Stomach smooth muscle (tissue), 2 donors: ENCODE measurements at regions not wholly inside any gene's neighbourhood (a gene's known extent, or its start where the extent isn't known, plus 50 kb on each side); places are given as distances from the start of the nearest gene placed in this dataset.

Experiments used
- H3K27ac ChIP-seq: one replicate; pipeline ENCODE4 v1.7.0; 2013; ENCODE audit warnings: mild to moderate bottlenecking, low read length, inconsistent platforms
- H3K27me3 ChIP-seq, 2 donors: one replicate each; pipeline ENCODE4 v1.7.0; 2013; ENCODE audit warnings: low read length in 2 of 2; ENCODE audit not compliant: insufficient read depth in 2 of 2, control insufficient read depth in 1 of 2
- H3K36me3 ChIP-seq, 2 donors: one replicate each; pipeline ENCODE4 v1.7.0; 2013; ENCODE audit warnings: low read length in 2 of 2; ENCODE audit not compliant: control insufficient read depth in 2 of 2, insufficient read depth in 2 of 2
- H3K4me1 ChIP-seq: one replicate; pipeline ENCODE4 v1.7.0; 2013; ENCODE audit warnings: low read length; ENCODE audit not compliant: control insufficient read depth, insufficient read depth
- H3K4me3 ChIP-seq, 2 donors: one replicate each; pipeline ENCODE4 v1.7.0; 2013; ENCODE audit warnings: low read length in 2 of 2
- H3K9ac ChIP-seq, 2 donors: one replicate each; pipeline ENCODE4 v1.7.0; 2013; ENCODE audit warnings: low read length in 2 of 2, mild to moderate bottlenecking in 1 of 2
- H3K9me3 ChIP-seq, 2 donors: one replicate each; pipeline ENCODE4 v1.7.0; 2013; ENCODE audit warnings: low read length in 2 of 2; ENCODE audit not compliant: control insufficient read depth in 2 of 2
- donor health status: healthy.
- donor health status: Pancreatic carcinoma.

- Histone ChIP-seq H3K27ac (no peak overlapping the region), H3K36me3 (no peaks in the 10 kb centered on the region), H3K27me3 (no peaks in the 10 kb centered on the region), H3K4me3 (no peak overlapping the region), H3K4me1 (peaks cover 15% of the 10 kb centered on the region), H3K9ac (no peak overlapping the region), H3K9me3 (no peaks in the 10 kb centered on the region)
These were observed 174.5 kb upstream of the AKR1E2 start for GRCh38 chr10:4651404-4652037.

DNA sequence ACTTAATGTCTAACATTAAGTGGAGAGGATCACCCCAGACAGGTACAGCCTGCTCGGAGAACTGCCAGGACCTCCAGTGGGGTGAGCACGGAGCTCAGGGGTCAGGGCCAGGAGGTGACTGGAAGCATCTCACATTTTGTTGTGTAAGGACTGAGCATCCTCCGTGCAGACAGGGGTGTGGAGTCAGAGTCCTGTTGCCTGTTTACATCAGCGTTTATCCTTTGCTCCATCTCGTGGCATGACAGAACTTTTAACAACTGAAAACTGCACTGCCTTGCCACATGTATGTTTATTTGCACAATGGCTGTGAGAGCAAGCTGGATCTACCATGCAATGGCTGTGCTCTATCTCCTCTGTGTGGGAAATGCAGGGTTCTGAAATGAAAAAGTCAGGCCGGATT, 175.4 kb upstream of the AKR1E2 start:
- Histone ChIP-seq H3K4me3 (no peak overlapping the region), H3K27me3 (no peaks in the 10 kb centered on the region), H3K4me1 (peaks cover 15% of the 10 kb centered on the region), H3K9me3 (no peaks in the 10 kb centered on the region), H3K9ac (no peak overlapping the region), H3K27ac (peak overlapping the region; percentile 1), H3K36me3 (no peaks in the 10 kb centered on the region)

DNA sequence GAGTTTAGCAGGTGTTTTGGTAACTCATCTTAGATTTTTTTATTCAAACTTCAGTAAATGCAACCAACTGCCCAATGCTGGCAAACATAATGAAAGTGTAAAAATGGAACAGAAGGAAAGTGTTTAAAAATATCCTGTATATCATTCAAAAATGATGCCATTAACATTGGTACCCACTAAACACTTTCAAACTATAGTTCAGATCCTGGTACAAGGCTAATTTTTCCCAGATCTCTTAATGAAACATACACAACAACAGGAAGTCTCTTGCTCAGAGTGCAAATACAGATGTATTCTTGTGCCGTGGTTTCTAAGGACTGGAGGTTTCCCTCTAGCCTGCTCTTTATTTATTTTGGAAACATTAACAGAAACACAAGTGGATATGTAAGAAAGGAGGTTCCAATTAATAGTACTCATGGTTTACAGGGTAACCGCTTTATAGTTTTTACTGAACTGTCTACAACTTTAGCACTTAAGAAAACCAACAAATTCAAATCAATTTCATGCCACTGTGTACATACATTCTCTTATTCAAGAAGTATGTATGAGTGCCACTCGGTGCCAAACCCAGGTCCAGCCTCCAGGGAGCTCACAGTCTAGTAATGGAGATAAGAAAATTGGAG, 176.0 kb upstream of the AKR1E2 start:
- Histone ChIP-seq H3K9me3 (no peaks in the 10 kb centered on the region), H3K27ac (peak overlapping the region; percentile 1), H3K4me1 (peaks cover 15% of the 10 kb centered on the region), H3K27me3 (no peaks in the 10 kb centered on the region), H3K36me3 (no peaks in the 10 kb centered on the region), H3K9ac (peak overlapping the region in 1 of 2 donors; percentile 20), H3K4me3 (peak overlapping the region in 1 of 2 donors; percentile 34)

- no peaks in the 10 kb centered on the region for H3K9me3 ChIP-seq
- H3K9ac ChIP-seq, result no peak overlapping the region
- H3K4me3 ChIP-seq, result no peak overlapping the region
- H3K27ac ChIP-seq, result no peak overlapping the region
- no peaks in the 10 kb centered on the region for H3K27me3 ChIP-seq
- no peaks in the 10 kb centered on the region for H3K36me3 ChIP-seq
- H3K4me1 ChIP-seq, result peaks cover 15% of the 10 kb centered on the region
These were observed 176.5 kb upstream of the AKR1E2 start for GRCh38 chr10:4649471-4649870.

- Histone ChIP-seq H3K4me1 (peaks cover 15% of the 10 kb centered on the region), H3K27ac (peak overlapping the region; percentile 31), H3K36me3 (no peaks in the 10 kb centered on the region), H3K9me3 (no peaks in the 10 kb centered on the region), H3K4me3 (no peak overlapping the region), H3K9ac (no peak overlapping the region), H3K27me3 (no peaks in the 10 kb centered on the region)
These were observed 177.0 kb upstream of the AKR1E2 start for GRCh38 chr10:4648999-4649398.

DNA sequence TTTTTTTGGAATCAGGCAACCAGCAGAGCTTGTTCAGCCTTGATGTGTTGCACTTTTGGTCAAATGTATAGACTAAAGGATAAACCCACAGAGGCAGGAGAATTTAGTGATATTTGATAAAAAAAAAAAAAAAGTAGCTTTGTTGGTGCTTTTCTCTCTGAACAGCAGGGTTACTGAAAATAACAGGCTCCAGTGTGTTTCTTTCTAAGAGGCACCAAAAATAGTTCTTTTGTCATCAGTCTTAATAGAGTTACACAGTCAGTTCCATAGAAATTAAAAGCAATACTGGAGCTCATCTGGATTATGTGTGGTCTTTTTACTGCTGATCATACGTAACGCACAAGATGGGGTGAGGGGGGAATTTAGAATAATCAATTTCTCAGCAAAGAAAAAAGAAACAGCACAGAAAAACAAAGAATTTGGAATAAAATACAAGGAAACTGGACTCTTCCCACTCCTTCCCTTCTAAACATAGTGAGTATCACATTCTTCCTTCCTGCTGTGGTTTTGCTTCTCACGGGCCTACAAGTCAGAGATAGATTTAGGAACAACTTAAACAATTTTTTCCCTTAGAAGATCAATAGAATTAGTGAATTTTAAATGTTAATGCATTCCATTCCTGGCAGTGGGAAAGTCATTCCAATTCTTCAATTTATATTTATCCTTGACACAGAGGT, 178.8 kb upstream of the AKR1E2 start:
- H3K9ac ChIP-seq, result no peak overlapping the region
- no peaks in the 10 kb centered on the region for H3K27me3 ChIP-seq
- H3K27ac ChIP-seq, result no peak overlapping the region
- H3K4me3 ChIP-seq, result no peak overlapping the region
- no peaks in the 10 kb centered on the region for H3K36me3 ChIP-seq
- peaks cover 15% of the 10 kb centered on the region for H3K4me1 ChIP-seq
- no peaks in the 10 kb centered on the region for H3K9me3 ChIP-seq

GRCh38 chr10:4646547-4646946, 179.5 kb upstream of the AKR1E2 start:
- H3K36me3 ChIP-seq, result no peaks in the 10 kb centered on the region
- H3K27me3 ChIP-seq, result no peaks in the 10 kb centered on the region
- peaks cover 15% of the 10 kb centered on the region for H3K4me1 ChIP-seq
- no peaks in the 10 kb centered on the region for H3K9me3 ChIP-seq
- no peak overlapping the region for H3K9ac ChIP-seq
- H3K27ac ChIP-seq, result no peak overlapping the region
- no peak overlapping the region for H3K4me3 ChIP-seq

- Histone ChIP-seq H3K9ac (no peak overlapping the region), H3K9me3 (no peaks in the 10 kb centered on the region), H3K36me3 (no peaks in the 10 kb centered on the region), H3K27me3 (no peaks in the 10 kb centered on the region), H3K27ac (no peak overlapping the region), H3K4me3 (no peak overlapping the region), H3K4me1 (peaks cover 14% of the 10 kb centered on the region)
These were observed 180.2 kb upstream of the AKR1E2 start for GRCh38 chr10:4645836-4646235.

DNA sequence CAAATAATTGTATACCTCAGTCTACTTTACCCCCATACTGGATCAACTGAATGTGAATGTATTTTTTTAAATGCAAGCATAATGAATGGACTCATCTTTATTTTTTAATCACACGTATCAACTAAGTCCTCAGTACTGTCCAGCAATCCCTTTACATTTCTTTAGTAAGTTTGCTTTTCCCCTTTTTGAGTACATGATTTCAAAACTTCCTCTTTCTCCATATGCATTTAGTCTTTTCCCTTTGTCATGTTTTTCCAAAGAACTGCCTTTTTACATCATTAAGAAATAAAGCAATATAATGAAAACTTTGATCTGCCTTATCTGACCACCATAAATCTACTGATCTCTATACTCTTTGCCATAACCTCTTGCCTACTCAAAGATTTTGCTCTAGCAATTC, 182.5 kb upstream of the AKR1E2 start:
- Histone ChIP-seq H3K4me3 (no peak overlapping the region), H3K27me3 (no peaks in the 10 kb centered on the region), H3K27ac (no peak overlapping the region), H3K4me1 (no peaks in the 10 kb centered on the region), H3K36me3 (no peaks in the 10 kb centered on the region), H3K9ac (no peak overlapping the region), H3K9me3 (no peaks in the 10 kb centered on the region)

DNA sequence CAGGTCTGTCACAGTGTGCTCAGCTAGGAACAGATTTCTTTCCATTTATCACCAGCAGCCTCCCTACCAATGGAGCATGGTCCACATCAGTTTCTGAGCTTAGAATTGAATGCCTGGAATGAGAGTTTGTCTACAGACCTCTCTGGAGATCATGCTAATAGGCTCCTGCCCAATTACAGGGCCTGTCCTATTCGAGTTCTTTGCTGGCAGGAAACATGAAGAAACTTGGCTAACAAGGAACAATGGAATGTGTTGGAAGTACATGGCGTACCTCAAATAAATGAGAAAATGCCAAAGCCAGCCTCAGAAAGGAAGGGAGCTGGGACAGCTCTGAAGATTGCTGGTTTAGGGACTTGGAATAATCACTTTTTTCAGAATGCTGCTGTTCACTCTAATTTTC, 186.0 kb upstream of the AKR1E2 start:
- H3K4me1 ChIP-seq, result no peaks in the 10 kb centered on the region
- no peak overlapping the region for H3K9ac ChIP-seq
- H3K27me3 ChIP-seq, result no peaks in the 10 kb centered on the region
- peak overlapping the region; percentile 58 for H3K27ac ChIP-seq
- H3K9me3 ChIP-seq, result no peaks in the 10 kb centered on the region
- H3K36me3 ChIP-seq, result no peaks in the 10 kb centered on the region
- H3K4me3 ChIP-seq, result peak overlapping the region; percentile 8 to 23

GRCh38 chr10:4638099-4638498, 187.9 kb upstream of the AKR1E2 start:
- Histone ChIP-seq H3K36me3 (no peaks in the 10 kb centered on the region), H3K4me3 (no peak overlapping the region), H3K9ac (no peak overlapping the region), H3K27ac (no peak overlapping the region), H3K4me1 (no peaks in the 10 kb centered on the region), H3K9me3 (no peaks in the 10 kb centered on the region), H3K27me3 (no peaks in the 10 kb centered on the region)
